ENCODE measurements at regions not wholly inside any gene's neighbourhood (a gene's known extent, or its start where the extent isn't known, plus 50 kb on each side); places are given as distances from the start of the nearest gene placed in this dataset.
"Not testable (repeated sequence)": the region's sequence is repeated elsewhere in the genome, so short reads cannot be mapped to it uniquely, and the experiment has no call there.

DNA sequence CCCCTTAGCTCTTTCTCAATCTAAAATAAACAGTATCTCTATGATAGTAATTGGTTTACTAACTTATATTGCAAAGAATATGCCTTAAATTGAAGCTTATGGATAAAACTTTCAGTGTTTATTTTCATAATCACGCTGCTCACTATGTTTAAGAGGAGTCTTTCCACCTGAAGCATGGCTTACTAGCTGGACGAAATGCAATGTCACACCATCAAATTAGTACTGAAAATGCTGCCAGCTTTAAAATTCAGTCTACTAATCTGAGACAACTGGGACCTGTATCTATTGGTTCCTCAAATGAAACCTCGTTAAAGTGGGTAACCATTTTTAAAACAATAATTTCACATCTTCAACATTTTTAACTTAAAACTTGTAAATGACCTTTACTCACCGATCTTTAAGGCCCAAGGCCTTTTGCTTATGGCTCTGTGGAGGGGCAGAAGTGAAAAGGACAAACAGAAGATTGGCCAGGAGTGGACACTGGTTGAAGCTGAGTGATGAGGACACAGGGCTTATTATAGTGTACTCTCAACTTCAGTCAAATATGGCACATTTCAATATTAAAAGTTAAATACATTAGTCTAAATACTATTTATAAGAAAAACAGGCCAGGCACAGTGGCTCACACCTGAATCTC, 212.8 kb upstream of the WSB1 start:
- ATAC-seq (no peak), DNase-seq (no peak)
- H3K27me3 Mint-ChIP-seq, result peaks cover 4% of the 10 kb centered on the region
- no peaks in the 10 kb centered on the region for H3K36me3 Mint-ChIP-seq (ENCODE audit: low read depth)
- H3K4me3 Mint-ChIP-seq, result no peak overlapping the region
- H3K9me3 Mint-ChIP-seq, result no peaks in the 10 kb centered on the region
- no peaks in the 10 kb centered on the region for H3K4me1 Mint-ChIP-seq
- H3K27ac Mint-ChIP-seq, result no peak overlapping the region

- no peaks in the 10 kb centered on the region for H3K36me3 Mint-ChIP-seq (ENCODE audit: low read depth)
These were observed 211.7 kb upstream of the WSB1 start for GRCh38 chr17:27082023-27082774.

DNA sequence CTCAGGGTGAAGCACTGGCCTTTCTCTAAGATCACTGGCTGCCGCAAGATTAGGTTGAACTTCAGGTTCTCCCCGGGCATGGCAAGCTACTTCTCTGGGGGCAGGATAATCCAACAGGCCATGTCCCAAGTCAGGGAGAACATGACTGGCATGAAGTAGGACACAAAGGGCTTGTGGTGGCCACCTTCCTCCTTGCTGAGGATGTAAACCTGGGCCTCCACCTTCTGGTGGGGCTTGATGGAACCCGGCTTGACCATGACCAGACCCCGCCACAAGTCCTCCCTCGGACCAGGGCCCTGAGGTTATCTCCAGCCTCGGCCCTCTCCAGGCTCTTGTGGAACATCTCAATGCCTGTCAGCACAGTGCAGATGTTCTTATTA, 211.1 kb upstream of the WSB1 start:
- Mint-ChIP-seq H3K4me3 (no peak overlapping the region), H3K9me3 (no peaks in the 10 kb centered on the region), H3K27me3 (peaks cover 4% of the 10 kb centered on the region), H3K4me1 (no peaks in the 10 kb centered on the region), H3K27ac (no peak overlapping the region), H3K36me3 (ENCODE audit: low read depth) (no peaks in the 10 kb centered on the region)
- DNase-seq (no peak), ATAC-seq (no peak)

More at GRCh38 chr17:27082023-27082774, 211.7 kb upstream of the WSB1 start:
- H3K27me3 Mint-ChIP-seq, result peaks cover 4% of the 10 kb centered on the region
- no peaks in the 10 kb centered on the region for H3K9me3 Mint-ChIP-seq
- H3K4me3 Mint-ChIP-seq, result no peak overlapping the region
- H3K27ac Mint-ChIP-seq, result no peak overlapping the region
- ATAC-seq, result no peak
- DNase-seq, result no peak
- no peaks in the 10 kb centered on the region for H3K4me1 Mint-ChIP-seq

DNA sequence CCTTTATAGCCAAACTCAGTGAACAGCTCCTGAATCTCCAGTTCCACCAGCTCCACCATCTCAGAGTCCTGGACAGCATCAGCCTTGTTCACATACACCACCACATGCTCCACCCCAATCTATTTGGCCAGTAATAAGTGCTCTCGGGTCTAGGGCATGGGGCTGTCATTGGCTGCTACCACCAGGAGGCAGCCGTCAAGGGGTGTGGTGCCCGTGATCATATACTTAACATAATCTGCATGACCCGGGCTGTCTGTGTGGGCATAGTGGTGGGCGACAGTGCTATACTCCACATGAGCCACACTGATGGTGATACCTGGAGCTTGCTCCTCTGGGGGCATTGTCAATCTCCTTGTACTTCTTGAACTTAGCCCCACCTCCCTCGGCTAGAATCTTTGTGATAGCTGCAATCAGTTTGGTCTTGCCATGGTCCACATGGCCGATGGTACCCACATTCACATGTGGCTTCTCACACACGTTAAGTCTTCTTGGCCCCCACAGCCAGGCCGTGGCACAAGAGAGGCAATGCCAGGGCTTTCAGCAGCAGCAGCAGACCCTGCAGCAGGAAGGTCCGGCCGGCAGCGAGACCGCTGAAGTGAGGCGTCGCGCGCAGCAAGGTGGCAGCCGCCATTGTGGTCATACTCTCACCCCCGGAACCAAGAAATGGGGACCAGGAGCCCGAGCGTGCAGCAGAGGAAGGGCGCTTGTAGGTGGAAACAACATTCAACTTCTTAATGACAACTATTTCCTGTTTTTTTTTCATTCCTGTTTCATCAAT, 210.3 kb upstream of the WSB1 start:
- H3K4me1 Mint-ChIP-seq, result no peaks in the 10 kb centered on the region
- no peaks in the 10 kb centered on the region for H3K9me3 Mint-ChIP-seq
- H3K27ac Mint-ChIP-seq, result no peak overlapping the region
- DNase-seq (no peak), ATAC-seq (no peak)
- peaks cover 2% of the 10 kb centered on the region for H3K27me3 Mint-ChIP-seq
- H3K4me3 Mint-ChIP-seq, result no peak overlapping the region
- no peaks in the 10 kb centered on the region for H3K36me3 Mint-ChIP-seq (ENCODE audit: low read depth)

- H3K36me3 Mint-ChIP-seq (ENCODE audit: low read depth), result no peaks in the 10 kb centered on the region
- no peak overlapping the region for H3K4me3 Mint-ChIP-seq
- no peaks in the 10 kb centered on the region for H3K9me3 Mint-ChIP-seq
- peaks cover 3% of the 10 kb centered on the region for H3K27me3 Mint-ChIP-seq
- ATAC-seq (no peak), DNase-seq (no peak)
- H3K4me1 Mint-ChIP-seq, result no peaks in the 10 kb centered on the region
- H3K27ac Mint-ChIP-seq, result no peak overlapping the region
These were observed 208.4 kb upstream of the WSB1 start for GRCh38 chr17:27085517-27085916.

GRCh38 chr17:27086526-27086925, 207.4 kb upstream of the WSB1 start:
- Mint-ChIP-seq H3K27ac (no peak overlapping the region), H3K27me3 (peaks cover 3% of the 10 kb centered on the region), H3K4me3 (no peak overlapping the region), H3K36me3 (ENCODE audit: low read depth) (no peaks in the 10 kb centered on the region), H3K9me3 (no peaks in the 10 kb centered on the region), H3K4me1 (no peaks in the 10 kb centered on the region)
- no peak for ATAC-seq
- no peak for DNase-seq

DNA sequence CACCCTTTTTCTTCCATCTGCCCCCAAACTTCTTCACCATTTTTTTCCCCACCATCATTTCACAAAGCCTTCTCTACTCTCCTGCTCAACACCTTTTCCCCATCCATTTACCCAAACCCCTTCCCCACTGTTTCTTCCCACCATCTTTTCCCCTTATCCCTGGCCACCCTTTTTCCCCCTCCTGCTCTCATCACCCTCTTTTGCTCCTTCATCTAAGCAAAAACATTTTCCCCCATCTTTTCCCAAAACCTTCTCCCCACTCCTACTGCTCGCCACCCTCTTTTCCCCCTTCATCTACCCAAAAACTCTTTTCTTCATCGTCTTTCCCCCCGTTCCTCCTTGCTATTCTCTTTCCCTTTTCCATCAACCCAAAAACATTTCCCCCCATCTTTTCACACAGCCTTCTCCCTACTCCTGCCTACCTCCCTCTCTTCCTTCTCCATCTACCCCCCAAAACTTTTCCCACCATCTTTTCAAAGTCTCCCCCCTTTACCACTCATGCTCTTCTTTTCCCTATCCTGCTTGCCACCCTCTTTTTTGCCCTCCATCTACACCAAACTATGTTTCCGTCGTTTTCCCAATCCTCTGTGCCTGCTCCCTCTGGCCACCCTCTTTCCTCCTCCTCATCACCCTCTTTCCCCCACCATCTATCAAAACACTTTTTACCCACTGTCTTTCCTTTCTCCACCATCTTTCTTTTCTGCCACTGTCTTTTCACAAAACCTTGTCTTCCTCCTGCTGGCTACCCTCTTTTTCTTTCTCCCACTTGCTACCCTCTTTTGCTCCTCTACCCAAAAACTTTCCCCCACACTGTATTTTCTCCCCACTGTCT, 205.8 kb upstream of the WSB1 start:
- H3K9me3 Mint-ChIP-seq, result no peaks in the 10 kb centered on the region
- H3K27me3 Mint-ChIP-seq, result peaks cover 3% of the 10 kb centered on the region
- H3K27ac Mint-ChIP-seq, result no peak overlapping the region
- DNase-seq (no peak), ATAC-seq (no peak)
- H3K36me3 Mint-ChIP-seq (ENCODE audit: low read depth), result no peaks in the 10 kb centered on the region
- no peaks in the 10 kb centered on the region for H3K4me1 Mint-ChIP-seq
- H3K4me3 Mint-ChIP-seq, result no peak overlapping the region

DNA sequence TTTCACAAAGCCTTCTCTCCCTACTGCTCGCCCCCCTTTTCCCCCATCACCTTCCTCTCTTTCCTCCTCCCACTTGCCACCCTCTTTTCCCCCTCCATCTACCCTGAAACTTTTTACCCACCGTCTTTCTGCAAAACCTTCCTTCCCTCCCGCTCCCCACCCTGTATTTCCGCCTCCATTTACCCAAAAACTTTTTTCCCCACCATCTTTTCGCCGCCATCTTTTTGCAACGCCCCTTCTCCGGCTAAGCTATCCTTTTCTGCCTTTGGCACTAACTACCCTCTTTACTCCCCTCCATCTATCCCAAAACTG, 205.2 kb upstream of the WSB1 start:
- Mint-ChIP-seq H3K4me3 (no peak overlapping the region), H3K4me1 (no peaks in the 10 kb centered on the region), H3K9me3 (no peaks in the 10 kb centered on the region), H3K36me3 (ENCODE audit: low read depth) (no peaks in the 10 kb centered on the region), H3K27ac (no peak overlapping the region), H3K27me3 (peaks cover 3% of the 10 kb centered on the region)
- no peak for ATAC-seq
- no peak for DNase-seq

DNA sequence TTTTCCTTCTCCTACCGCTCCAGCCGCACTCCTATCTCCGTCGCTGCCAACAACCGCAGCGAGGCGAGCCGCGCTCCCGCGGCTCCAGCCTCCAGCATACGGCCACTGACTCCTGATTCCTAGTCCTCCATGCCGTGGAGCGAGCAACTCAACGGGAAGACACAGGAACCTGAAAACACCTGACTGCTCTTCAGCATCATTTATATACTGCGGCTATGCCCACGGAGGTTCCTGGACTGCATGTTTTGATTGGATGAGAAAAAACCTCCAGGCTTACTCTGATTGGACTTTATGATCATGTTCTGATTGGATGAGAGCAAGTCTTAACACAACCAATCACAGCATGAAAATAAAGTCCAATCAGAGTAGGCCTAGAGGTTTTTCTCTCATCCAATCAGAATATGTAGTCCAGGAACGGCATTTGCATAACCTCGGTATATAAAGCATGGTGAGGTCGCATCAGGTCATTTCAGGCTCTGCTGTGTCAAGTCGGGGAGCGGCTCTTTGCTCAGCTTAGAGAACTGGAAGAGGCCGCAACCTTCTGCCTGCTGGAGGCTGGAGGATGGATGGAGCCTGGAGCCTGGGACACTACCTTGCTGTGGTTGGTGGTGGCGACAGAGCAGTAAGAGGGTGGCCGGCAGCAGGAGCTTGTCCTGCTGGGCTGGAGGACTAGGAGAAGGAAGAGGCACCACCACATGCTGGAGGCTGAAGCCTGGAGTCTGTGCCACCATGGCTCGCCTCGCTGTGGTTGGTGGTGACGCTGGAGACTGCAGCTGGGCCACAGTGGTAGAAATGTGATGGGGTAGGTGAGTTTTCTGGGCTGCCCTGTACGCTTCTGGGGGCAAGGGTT, 204.6 kb upstream of the WSB1 start:
- H3K4me1 Mint-ChIP-seq; H3K4me3 Mint-ChIP-seq; H3K9me3 Mint-ChIP-seq; DNase-seq; H3K27ac Mint-ChIP-seq; H3K27me3 Mint-ChIP-seq; ATAC-seq; H3K36me3 Mint-ChIP-seq (ENCODE audit: low read depth): not testable (repeated sequence)

DNA sequence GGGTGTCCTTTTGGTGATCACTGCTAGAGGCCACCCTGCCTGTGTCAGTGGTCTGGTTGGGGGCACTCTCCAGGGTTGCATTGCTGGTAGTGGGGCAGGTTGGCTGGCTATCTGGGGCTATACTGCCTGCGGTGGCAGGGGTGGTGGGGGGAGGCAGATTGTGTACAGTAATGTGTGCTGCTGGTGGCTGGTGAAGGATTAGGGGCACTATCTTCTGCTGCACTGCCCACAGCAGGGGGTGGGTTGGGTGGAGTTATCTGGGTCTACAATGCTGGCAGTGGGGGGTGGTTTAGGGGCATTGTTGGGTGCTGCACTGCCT, 204.0 kb upstream of the WSB1 start:
- no peak overlapping the region for H3K4me3 Mint-ChIP-seq
- no peaks in the 10 kb centered on the region for H3K4me1 Mint-ChIP-seq
- no peaks in the 10 kb centered on the region for H3K36me3 Mint-ChIP-seq (ENCODE audit: low read depth)
- DNase-seq, result no peak
- H3K9me3 Mint-ChIP-seq, result no peaks in the 10 kb centered on the region
- no peak for ATAC-seq
- no peak overlapping the region for H3K27ac Mint-ChIP-seq
- peaks cover 3% of the 10 kb centered on the region for H3K27me3 Mint-ChIP-seq

- H3K27me3 Mint-ChIP-seq; H3K36me3 Mint-ChIP-seq (ENCODE audit: low read depth); DNase-seq; H3K4me1 Mint-ChIP-seq; H3K27ac Mint-ChIP-seq; H3K9me3 Mint-ChIP-seq; H3K4me3 Mint-ChIP-seq; ATAC-seq: not testable (repeated sequence)
These were observed 203.4 kb upstream of the WSB1 start for GRCh38 chr17:27090450-27091042.

DNA sequence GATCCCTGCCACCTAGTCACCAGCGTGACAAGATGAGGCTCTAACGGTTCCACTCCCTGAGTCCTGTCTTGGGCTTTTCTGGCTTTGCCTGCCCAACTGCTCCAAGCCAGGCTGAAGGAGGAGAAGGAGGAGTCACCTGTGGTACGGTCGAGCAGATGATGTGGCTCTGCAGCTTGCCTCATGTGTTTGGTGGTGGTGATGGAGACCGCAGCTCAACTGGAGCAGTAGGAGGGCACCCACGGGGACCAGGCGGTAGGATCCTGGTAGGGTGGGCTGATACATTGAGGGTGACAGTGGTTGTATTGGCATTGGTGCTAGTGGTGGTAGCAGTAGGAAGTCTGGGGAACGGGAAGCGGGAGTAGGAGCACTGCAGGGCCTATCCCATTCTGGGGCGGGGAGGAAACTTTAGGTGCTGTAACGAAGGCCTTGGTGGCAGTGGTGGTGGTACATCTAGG, 202.8 kb upstream of the WSB1 start:
- Mint-ChIP-seq H3K27me3 (peaks cover 10% of the 10 kb centered on the region), H3K27ac (no peak overlapping the region), H3K9me3 (no peaks in the 10 kb centered on the region), H3K36me3 (ENCODE audit: low read depth) (no peaks in the 10 kb centered on the region), H3K4me1 (no peaks in the 10 kb centered on the region), H3K4me3 (no peak overlapping the region)
- DNase-seq (no peak), ATAC-seq (no peak)

- not testable (repeated sequence) for H3K27ac Mint-ChIP-seq; H3K36me3 Mint-ChIP-seq (ENCODE audit: low read depth); DNase-seq; H3K4me3 Mint-ChIP-seq; H3K4me1 Mint-ChIP-seq; ATAC-seq; H3K9me3 Mint-ChIP-seq; H3K27me3 Mint-ChIP-seq
These were observed 199.7 kb upstream of the WSB1 start for GRCh38 chr17:27094179-27094578.

DNA sequence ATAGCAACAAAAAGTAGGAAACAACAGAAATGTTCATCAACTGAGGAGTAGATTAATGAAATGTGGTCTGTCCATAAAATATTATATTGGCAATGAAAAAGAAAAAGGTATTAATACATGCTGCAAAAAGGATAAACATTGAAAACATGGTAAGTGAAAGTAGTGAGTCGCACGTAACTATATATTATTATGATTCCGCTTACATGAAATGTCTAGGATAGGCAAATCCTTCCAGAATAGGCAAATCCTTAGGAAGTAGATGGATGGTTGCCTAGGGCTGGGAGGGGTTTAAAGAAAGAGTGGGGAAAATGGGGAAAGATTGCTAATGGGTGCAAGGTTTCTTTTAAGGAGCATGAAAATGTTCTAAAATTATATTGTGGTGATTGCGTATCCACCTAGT, 198.1 kb upstream of the WSB1 start:
- not testable (repeated sequence) for H3K36me3 Mint-ChIP-seq (ENCODE audit: low read depth); H3K27ac Mint-ChIP-seq; DNase-seq; H3K4me1 Mint-ChIP-seq; ATAC-seq; H3K9me3 Mint-ChIP-seq; H3K4me3 Mint-ChIP-seq; H3K27me3 Mint-ChIP-seq

Data from activated naive CD8-positive, alpha-beta T cell treated with anti-CD3 and anti-CD28 coated beads, Interleukin-2, amount 50 U/mL, for 24 hours (primary cell).